GM12874 (cell line): ENCODE measurements at regions not wholly inside any gene's neighbourhood (a gene's known extent, or its start where the extent isn't known, plus 50 kb on each side); places are given as distances from the start of the nearest gene placed in this dataset.

Source experiments
- CTCF ChIP-seq: IDR thresholded peaks from 2 replicates; pipeline ENCODE4 v1.5.1; 2011; ENCODE audit warnings: low read depth, mild to moderate bottlenecking, control low read depth, low read length, moderate library complexity; ENCODE audit not compliant: insufficient read depth

- no peak for TF ChIP-seq CTCF
These were observed 173.5 kb downstream of the LMBRD1 start for GRCh38 chr6:69623357-69623756.

GRCh38 chr6:69622924-69623323 is 173.9 kb downstream of the LMBRD1 start:
- TF ChIP-seq CTCF = no peak

DNA sequence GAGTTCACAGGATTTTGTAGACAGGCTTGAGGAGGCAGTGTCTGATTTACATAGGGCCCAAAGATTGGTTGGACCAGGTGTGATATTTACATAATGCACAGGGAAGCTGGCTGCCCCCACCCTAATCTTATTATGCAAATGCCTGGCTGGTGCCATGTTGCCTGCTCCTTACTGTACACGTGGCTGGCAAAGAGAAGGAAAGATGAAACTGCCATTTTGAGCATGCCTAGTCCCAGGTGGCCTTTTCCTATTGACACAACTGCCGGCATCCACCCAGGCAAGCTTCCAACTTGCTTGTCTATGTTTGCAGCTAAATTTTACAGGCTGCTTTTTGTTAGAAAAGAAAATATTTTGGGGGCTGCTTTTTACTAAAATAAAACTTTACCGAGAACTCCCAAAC is 174.6 kb downstream of the LMBRD1 start:
- TF ChIP-seq CTCF = no peak

DNA sequence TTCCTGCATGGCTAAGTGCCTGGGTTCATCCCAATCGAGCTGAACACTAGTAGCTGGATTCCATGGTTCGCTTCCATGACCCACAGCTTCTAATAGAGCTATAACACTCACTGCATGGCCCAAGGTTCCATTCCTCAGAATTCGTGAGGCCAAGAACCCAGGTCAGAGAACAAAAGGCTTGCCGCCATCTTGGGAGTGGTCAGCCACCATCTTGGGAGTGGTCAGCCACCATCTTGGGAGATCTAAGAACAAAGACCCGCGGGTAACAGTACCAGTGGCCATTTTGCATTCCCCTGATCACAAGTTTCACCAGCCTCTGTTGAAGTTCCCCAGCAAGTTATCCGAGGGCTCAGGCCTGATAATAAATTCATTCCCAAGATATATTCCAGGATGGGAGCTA is 179.6 kb downstream of the LMBRD1 start:
- no peak for TF ChIP-seq CTCF

DNA sequence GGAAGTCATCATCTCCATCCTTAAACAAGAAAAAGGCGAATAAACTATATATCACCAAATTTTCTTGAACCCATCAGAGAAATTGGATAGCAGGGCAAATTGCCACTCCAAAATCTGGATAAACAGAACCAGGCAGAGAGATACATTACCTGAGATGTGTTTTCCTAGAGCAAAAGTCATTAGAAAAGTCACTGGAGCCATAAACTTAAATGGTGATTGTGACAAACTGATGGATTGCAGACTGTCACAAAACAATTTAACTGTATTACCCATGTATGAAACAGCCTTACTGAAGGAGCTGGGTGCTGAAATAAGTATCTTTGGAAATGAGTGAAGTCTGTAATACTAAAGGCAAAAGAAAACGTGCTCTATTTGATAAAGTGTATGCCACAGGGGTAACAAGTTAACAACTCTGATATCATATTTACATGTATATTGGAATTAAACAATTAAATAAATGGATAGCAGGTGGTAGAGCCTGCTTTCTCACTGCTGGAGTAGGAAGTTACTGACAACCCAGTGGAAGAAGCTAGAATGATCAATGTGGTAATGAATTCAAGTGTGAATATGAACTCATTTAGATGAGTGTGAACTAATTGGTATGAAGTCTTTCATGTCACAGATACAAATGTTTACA is 186.9 kb downstream of the LMBRD1 start:
- no peak for TF ChIP-seq CTCF

DNA sequence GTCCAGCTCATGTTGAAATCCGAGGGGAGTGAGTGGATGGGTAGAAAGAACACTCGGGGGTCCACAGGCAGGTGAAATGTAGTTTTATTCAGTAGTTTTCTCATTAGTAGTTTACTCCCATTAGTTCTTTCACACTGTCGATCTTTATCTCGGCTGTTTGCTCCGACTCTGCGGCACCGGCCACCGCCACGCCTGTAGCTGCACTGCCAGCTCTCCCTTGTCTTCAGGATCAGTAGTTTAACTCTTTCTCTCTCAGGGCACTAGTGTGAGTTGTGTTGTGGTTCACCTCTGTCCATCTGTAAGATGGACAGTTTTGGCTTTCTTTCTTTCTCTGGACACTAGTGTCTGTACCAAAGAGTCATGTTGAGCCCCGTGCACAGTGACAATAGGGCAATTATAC is 195.7 kb downstream of the LMBRD1 start:
- no peak for TF ChIP-seq CTCF

DNA sequence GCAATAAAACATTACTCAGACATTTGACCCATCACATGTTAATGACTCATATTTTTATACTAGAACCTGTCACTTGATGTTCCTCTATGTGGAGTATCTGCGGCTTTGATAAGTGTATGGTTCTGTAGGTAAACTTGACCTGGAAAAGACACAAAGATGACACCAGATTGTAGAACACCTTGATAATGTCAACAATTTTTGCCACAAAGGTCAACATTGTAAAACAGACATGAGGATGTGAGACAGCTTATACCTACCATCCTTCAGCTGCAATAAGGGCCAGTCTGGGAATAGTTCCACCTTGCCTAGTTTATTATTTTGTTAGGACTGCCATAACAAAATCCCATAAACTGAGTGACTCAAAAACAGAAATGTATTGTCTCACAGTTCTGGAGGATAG is 202.4 kb downstream of the LMBRD1 start:
- TF ChIP-seq CTCF = no peak

GRCh38 chr6:69593706-69594105 is 203.1 kb downstream of the LMBRD1 start:
- no peak for TF ChIP-seq CTCF
